ENCODE measurements at regions not wholly inside any gene's neighbourhood (a gene's known extent, or its start where the extent isn't known, plus 50 kb on each side); places are given as distances from the start of the nearest gene placed in this dataset.
A peak's percentile ranks its signal among the peaks of the same experiment; 100 is the strongest.
"Not testable (repeated sequence)": the region's sequence is repeated elsewhere in the genome, so short reads cannot be mapped to it uniquely, and the experiment has no call there.

DNA sequence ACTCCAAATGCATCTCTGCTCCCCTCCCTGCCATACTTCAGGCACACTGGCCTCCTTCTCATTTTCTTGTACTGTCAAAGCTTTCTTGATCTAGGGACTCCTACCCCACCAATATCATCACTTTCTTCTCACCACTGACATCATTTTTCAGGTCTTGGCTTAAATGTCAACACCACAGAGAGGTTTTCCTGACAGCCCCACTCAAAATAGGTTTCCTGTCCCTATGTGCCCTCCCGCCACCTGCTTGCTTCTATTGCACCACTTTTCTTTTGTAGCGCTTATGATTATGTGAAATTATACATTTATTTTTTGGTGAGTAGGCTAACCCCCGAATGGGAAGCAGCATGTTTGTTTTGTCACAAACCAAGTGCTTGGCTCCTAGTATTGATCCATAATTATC lies 164.6 kb downstream of the NDFIP2 start:
- DNase-seq, result peak; percentile 55

DNA sequence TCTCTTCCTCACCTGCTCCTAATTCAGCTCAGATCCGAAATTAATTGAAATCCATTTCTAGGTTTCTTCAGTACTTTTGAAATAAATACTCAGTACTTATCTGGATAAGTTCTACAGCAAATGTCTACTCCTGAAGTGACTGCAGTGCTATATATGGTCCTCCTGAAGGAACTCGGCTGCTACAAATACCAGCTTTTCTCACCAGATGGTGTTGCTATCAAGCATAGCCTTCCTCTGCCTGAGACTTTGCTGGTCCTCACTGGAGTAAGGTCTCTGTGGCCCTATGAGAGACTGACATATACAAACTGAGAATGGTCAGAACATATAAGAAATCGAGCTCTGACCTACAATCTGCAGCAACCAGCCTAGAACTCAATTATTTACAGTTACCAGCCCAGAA lies 161.6 kb downstream of the NDFIP2 start:
- DNase-seq, result no peak

DNA sequence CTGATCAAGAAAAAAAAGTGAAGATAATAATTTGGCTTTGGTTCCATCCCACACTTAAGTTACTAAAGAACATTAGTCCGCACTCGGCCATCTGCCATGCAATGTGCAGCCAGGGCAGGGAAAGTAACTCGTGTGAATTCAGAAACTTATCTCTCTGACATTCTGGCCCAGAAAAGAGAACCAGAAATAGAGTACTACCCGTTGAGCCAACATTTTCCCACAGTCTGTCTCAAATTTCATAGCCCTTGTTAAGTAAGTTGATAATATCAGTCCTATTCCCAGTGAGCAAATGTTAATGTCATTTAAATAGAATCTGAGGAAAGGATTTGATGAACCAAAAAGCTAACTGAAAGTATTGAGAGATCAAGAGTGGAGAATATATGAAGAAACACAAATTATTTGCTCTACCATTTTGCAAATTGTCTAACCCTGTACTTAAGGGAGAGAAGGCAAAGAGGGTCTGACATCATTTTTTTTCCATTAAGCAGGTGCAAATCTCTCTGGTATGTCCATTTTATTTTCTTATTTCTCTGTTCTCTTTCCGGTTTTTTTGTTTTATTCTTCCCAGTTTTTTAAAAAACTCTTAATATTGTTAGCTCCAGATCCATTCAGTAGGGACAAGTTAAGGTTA lies 156.3 kb downstream of the NDFIP2 start:
- DNase-seq, result no peak

DNA sequence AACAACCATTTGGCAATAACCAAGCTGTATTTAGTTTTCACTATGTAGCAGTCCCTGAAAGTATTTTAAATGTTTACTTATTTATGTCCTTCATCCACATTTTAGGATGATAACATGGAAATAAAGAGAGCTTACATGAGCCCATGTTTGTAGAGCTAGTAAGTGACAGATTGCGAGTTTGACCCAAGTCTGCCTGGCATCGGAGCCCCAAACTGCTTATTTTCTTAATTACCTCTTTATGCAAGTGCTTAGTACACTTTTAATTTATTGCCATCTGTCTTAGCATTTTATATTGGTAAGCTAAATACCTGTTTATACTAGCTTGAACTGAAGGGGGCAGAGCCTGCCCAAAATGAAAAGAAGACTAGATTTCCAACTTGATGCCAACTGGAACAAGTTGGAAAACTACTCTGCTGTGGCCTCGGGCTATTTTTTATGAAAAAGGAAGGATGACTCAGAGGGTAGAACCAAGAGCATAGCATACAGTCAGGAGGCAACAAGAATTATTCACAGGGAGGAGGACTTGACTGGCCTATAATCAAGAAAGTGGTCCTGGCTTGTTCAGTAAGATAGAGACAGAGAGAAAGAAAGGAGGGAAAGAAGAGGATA lies 150.2 kb downstream of the NDFIP2 start:
- DNase-seq, result peak; percentile 41

GRCh38 chr13:79628463-79628862 lies 147.5 kb downstream of the NDFIP2 start:
- DNase-seq, result no peak

GRCh38 chr13:79626924-79627323 lies 146.0 kb downstream of the NDFIP2 start:
- no peak for DNase-seq

GRCh38 chr13:79625517-79625916 lies 144.6 kb downstream of the NDFIP2 start:
- no peak for DNase-seq

DNA sequence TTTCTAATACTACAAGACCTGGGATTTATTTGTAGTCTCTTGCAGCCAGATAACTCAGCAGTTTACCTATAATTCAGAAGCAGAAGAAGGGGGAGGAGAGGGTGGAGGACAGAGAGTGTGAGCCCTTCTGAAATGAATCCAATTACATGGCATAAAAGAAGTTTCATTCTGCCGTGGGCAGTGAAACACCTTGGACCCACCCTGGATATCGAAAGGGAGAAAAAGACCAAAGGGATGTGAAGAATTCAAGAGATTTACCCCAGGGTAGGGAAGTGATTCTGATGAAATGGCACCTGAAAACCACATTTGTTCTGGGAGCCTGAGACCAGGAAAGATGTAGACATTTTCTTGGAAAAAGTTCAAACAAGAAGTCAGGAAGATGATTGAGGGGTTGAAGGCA lies 140.9 kb downstream of the NDFIP2 start:
- no peak for DNase-seq

DNA sequence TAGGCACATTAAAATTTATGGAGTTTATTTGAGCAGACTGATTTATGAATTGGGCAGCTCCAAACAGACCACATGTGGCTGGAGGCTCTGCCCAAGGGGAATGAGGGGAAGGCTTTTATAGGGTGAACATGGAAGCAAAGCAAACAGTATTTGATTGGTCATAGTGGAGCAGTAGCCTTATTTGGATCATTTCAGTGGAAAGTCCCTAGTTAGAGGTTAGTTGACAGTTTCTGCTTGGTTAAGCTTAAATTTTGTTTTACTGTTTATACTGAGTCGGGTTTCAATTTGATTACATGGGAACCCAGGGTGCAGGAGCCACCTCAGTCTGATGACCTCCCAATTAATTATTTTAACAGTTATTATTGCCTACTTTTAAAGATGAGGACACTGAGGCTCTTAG lies 140.5 kb downstream of the NDFIP2 start:
- no peak for DNase-seq

- DNase-seq, result no peak
Observed at GRCh38 chr13:79614250-79614918, 133.4 kb downstream of the NDFIP2 start.

GRCh38 chr13:79612604-79613003 lies 131.6 kb downstream of the NDFIP2 start:
- no peak for DNase-seq

- not testable (repeated sequence) for DNase-seq
Observed at GRCh38 chr13:79607895-79608294, 126.9 kb downstream of the NDFIP2 start.
